Peyer's patch (tissue), 4 donors: ENCODE measurements at regions not wholly inside any gene's neighbourhood (a gene's known extent, or its start where the extent isn't known, plus 50 kb on each side); places are given as distances from the start of the nearest gene placed in this dataset.

Source experiments
- POLR2A ChIP-seq, 2 donors: fragments of 450-650 bp; IDR thresholded peaks; one replicate each; pipeline ENCODE4 v1.5.1; 2017; ENCODE audit warnings: antibody characterized with exemption in 2 of 2, mild to moderate bottlenecking in 2 of 2, moderate library complexity in 2 of 2
- TF ChIP-seq, protein P1 (sequence below), 6 experiments: fragments of 450-650 bp in 4 of 6; fragments of 200-600 bp in 2 of 6; sonication (generic) in 1 of 6; IDR thresholded peaks; one replicate each; pipeline ENCODE4 v1.5.1; 2017 to 2019; ENCODE audit warnings: antibody characterized with exemption in 6 of 6, mild to moderate bottlenecking in 3 of 6, moderate library complexity in 1 of 6

DNA sequence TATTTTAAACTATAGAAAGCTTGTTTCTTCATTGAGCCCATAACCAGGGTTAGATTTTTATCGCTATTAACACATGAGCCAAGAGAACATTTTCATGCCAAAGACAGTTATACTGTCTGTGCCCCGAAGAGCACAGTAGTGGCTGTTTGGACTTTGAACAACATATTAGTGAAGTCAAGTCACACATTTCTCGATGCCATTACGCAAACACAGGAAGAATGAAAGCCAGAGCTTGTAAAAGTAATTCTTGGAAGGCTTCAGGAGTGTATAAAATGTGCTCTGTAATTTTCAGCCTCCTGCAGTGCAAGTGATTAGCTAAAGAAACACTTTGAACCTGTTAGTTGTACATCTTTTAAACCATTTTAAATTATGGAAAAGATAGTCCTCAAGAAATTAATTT is 590.7 kb upstream of the PITX2 start:
- TF ChIP-seq POLR2A (IDR thresholded peaks at IDR 0.05), result no peak
- TF ChIP-seq, protein P1, sequence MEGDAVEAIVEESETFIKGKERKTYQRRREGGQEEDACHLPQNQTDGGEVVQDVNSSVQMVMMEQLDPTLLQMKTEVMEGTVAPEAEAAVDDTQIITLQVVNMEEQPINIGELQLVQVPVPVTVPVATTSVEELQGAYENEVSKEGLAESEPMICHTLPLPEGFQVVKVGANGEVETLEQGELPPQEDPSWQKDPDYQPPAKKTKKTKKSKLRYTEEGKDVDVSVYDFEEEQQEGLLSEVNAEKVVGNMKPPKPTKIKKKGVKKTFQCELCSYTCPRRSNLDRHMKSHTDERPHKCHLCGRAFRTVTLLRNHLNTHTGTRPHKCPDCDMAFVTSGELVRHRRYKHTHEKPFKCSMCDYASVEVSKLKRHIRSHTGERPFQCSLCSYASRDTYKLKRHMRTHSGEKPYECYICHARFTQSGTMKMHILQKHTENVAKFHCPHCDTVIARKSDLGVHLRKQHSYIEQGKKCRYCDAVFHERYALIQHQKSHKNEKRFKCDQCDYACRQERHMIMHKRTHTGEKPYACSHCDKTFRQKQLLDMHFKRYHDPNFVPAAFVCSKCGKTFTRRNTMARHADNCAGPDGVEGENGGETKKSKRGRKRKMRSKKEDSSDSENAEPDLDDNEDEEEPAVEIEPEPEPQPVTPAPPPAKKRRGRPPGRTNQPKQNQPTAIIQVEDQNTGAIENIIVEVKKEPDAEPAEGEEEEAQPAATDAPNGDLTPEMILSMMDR (IDR thresholded peaks at IDR 0.05), result no peak
